Calu3 (cell line): ENCODE measurements at regions not wholly inside any gene's neighbourhood (a gene's known extent, or its start where the extent isn't known, plus 50 kb on each side); places are given as distances from the start of the nearest gene placed in this dataset.

Experiments
- BruUV-seq: library from RNA; stranded (reverse); fragments of 400-500 nt; replicated peaks from 2 replicates; lab custom pipeline; 2021; lab: Mats Ljungman, UMichigan
- CTCF ChIA-PET: fragments of 300-600 bp; sonication (Branson Sonifier 250); formaldehyde crosslinking; loops from one replicate; lab custom pipeline; 2022; ENCODE audit warnings: antibody characterized with exemption; lab: Charles Lee
- DNase-seq: peaks from one replicate; pipeline ENCODE4 v3.0.0; 2022
- H3K27ac Mint-ChIP-seq: one replicate; pipeline ENCODE4 v1.8.0; 2022; ENCODE audit warnings: mixed read lengths; ENCODE audit not compliant: unreplicated experiment
- H3K27me3 Mint-ChIP-seq: one replicate; pipeline ENCODE4 v1.8.0; 2022; ENCODE audit warnings: mixed read lengths; ENCODE audit not compliant: unreplicated experiment
- H3K36me3 Mint-ChIP-seq: one replicate; pipeline ENCODE4 v1.8.0; 2022; ENCODE audit warnings: mild to moderate bottlenecking, moderate library complexity, mixed read lengths; ENCODE audit not compliant: insufficient read depth, unreplicated experiment
- H3K4me1 Mint-ChIP-seq: one replicate; pipeline ENCODE4 v1.8.0; 2022; ENCODE audit warnings: mild to moderate bottlenecking, low read depth, mixed read lengths; ENCODE audit not compliant: unreplicated experiment
- H3K4me3 Mint-ChIP-seq: one replicate; pipeline ENCODE4 v1.8.0; 2022; ENCODE audit warnings: mild to moderate bottlenecking, low read depth, moderate library complexity, mixed read lengths; ENCODE audit not compliant: unreplicated experiment
- H3K9me3 Mint-ChIP-seq: one replicate; pipeline ENCODE4 v1.8.0; 2022; ENCODE audit warnings: low read depth, mixed read lengths; ENCODE audit not compliant: unreplicated experiment
- CTCF ChIP-seq: fragments of 200-600 bp; IDR thresholded peaks from one replicate; pipeline ENCODE4 v1.8.0; 2022; ENCODE audit warnings: antibody characterized with exemption; ENCODE audit not compliant: unreplicated experiment
- intact Hi-C: fragments of 100-400 bp; cut with micrococcal nuclease; formaldehyde crosslinking; loops from one replicate; pipeline ENCODE4 v1.10.0; 2022; ENCODE audit not compliant: unreplicated experiment

DNA sequence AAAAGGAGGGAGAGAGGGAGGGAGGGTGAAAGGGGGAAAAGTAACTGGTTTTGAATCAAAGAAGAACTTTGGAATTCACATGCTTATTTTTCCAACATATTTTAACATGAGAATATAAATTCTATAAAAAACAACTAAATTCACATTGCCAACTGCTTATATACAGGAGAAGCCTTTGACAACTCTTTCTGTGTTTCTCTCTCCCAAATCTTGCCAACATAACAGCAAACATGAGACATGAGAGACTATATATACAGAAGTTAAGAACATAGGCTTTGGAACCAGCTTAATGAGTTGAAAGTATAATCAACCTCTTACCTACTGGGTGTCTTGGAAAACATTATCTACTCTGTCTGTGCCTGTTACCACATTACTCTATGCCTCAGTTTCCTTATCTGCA, 493.3 kb downstream of the RFC3 start:
- CTCF ChIA-PET = no interaction called here

GRCh38 chr13:34312578-34312977, 494.6 kb downstream of the RFC3 start:
- Mint-ChIP-seq H3K9me3 (no peaks in the 10 kb centered on the region), H3K4me3 (no peak overlapping the region), H3K27me3 (no peaks in the 10 kb centered on the region), H3K36me3 (no peaks in the 10 kb centered on the region), H3K4me1 (no peaks in the 10 kb centered on the region), H3K27ac (no peak overlapping the region)
- TF ChIP-seq CTCF = no peak
- CTCF ChIA-PET = no interaction called here
- DNase-seq = no peak
- intact Hi-C loops = no loop called here
- no TSS peak for BruUV-seq

More for the DNA sequence above, 493.3 kb downstream of the RFC3 start:
- no peak for DNase-seq
- BruUV-seq = no TSS peak
- H3K4me3 Mint-ChIP-seq = no peak overlapping the region
- no peaks in the 10 kb centered on the region for H3K27me3 Mint-ChIP-seq
- intact Hi-C loops = no loop called here
- H3K9me3 Mint-ChIP-seq = no peaks in the 10 kb centered on the region
- no peaks in the 10 kb centered on the region for H3K4me1 Mint-ChIP-seq
- no peak overlapping the region for H3K27ac Mint-ChIP-seq
- no peaks in the 10 kb centered on the region for H3K36me3 Mint-ChIP-seq
- no peak for TF ChIP-seq CTCF

DNA sequence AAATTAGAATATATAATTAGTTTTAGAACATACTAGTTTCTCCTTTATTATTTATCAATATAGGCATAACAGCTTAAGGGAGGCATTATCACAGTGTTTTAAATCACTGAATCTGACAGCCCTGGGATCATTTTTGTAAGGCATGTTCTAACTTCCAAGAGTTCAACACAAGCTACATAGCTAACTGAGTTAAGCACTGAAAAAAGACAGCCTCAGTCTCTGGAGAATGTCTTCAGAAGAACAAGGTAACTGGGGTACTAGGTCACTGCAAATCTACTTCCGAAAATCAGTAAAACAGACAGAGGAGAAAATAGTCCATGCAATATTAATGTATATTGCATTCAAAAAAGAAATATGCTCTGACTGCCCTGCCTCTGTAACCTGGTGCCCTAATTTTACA, 502.1 kb downstream of the RFC3 start:
- no peak overlapping the region for H3K4me3 Mint-ChIP-seq
- no peaks in the 10 kb centered on the region for H3K4me1 Mint-ChIP-seq
- no peaks in the 10 kb centered on the region for H3K36me3 Mint-ChIP-seq
- no peak for TF ChIP-seq CTCF
- DNase-seq = no peak
- intact Hi-C loops = no loop called here
- no peaks in the 10 kb centered on the region for H3K27me3 Mint-ChIP-seq
- CTCF ChIA-PET = interaction anchor here (0.6 kb wide), 1 partner anchor 165 kb away, joined by 5 read pairs; no protein-coding TSS in a partner anchor
- H3K9me3 Mint-ChIP-seq = no peaks in the 10 kb centered on the region
- BruUV-seq = no TSS peak
- H3K27ac Mint-ChIP-seq = no peak overlapping the region

DNA sequence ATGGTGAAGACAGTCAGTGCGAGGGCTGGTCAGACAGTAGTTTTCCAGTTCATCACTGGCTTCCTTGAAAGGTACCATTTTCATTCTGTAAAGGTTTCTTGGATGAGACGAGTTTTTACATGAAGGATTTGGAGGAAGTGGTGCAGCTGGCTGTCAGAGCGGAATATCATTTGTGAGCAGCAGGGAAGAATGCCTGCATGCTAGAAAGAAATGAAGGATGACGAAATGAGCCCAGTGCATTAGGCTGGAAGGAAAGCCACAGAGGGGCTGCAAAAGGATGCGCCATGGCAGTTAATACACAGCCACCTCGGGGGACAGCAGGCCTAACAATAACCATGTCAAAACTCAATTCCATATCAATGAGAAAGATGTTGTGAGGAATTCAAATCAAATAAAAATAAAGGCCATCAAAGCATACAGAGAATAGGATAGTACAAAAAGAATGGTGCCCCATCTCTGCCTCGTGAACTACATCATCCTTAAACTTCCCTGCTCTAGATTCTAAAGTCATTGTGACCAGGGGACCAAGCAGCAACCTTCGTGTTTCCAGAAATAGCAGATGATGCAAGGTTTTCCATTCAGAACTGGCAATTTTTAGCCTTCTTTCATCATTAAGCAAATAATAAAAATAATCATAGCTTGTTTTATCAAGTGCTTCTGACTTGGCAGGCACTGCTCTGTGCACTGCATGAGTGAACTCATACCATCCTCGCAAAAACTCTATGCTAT, 504.2 kb downstream of the RFC3 start:
- no peak for DNase-seq
- Mint-ChIP-seq H3K9me3 (no peaks in the 10 kb centered on the region), H3K36me3 (no peaks in the 10 kb centered on the region), H3K4me3 (no peak overlapping the region), H3K27me3 (no peaks in the 10 kb centered on the region), H3K4me1 (no peaks in the 10 kb centered on the region), H3K27ac (no peak overlapping the region)
- CTCF ChIA-PET = no interaction called here
- BruUV-seq = no TSS peak
- no peak for TF ChIP-seq CTCF
- intact Hi-C loops = no loop called here
